Breast epithelium (tissue), 3 donors: ENCODE measurements at regions not wholly inside any gene's neighbourhood (a gene's known extent, or its start where the extent isn't known, plus 50 kb on each side); places are given as distances from the start of the nearest gene placed in this dataset.

ENCODE experiments used
- POLR2A ChIP-seq: fragments of 450-650 bp; IDR thresholded peaks from one replicate; pipeline ENCODE4 v1.6.1; 2016; ENCODE audit warnings: antibody characterized with exemption, mild to moderate bottlenecking, moderate library complexity
- POLR2AphosphoS5 ChIP-seq, 3 donors: sonication (generic); formaldehyde crosslinking; IDR thresholded peaks; one replicate each; pipeline ENCODE4 v1.6.1; 2017; ENCODE audit warnings: antibody characterized with exemption in 3 of 3
- TF ChIP-seq, protein P1 (sequence below), 3 donors: fragments of 450-650 bp; IDR thresholded peaks; one replicate each; pipeline ENCODE4 v1.5.1; 2016 to 2017; ENCODE audit warnings: antibody characterized with exemption in 3 of 3, mild to moderate bottlenecking in 3 of 3, moderate library complexity in 3 of 3

DNA sequence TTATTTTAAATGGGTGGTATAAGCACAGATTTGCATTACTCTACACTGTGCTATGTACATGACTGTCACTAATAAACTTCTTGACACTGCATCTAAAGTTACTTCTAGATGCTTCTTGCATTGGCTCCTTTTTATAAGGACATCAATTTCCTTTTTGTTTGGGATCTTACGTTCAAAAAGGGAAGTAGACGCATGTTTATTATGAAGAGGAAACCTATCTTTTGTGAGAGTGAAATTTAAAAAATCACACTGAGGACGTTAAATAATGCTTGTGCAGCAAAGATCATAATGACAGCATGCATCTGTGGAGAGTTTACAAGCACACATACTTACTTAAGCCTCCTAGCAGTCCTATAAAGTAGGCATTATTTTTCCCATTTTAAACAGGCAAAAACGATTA, 479.5 kb downstream of the CD83 start:
- TF ChIP-seq, protein P1, sequence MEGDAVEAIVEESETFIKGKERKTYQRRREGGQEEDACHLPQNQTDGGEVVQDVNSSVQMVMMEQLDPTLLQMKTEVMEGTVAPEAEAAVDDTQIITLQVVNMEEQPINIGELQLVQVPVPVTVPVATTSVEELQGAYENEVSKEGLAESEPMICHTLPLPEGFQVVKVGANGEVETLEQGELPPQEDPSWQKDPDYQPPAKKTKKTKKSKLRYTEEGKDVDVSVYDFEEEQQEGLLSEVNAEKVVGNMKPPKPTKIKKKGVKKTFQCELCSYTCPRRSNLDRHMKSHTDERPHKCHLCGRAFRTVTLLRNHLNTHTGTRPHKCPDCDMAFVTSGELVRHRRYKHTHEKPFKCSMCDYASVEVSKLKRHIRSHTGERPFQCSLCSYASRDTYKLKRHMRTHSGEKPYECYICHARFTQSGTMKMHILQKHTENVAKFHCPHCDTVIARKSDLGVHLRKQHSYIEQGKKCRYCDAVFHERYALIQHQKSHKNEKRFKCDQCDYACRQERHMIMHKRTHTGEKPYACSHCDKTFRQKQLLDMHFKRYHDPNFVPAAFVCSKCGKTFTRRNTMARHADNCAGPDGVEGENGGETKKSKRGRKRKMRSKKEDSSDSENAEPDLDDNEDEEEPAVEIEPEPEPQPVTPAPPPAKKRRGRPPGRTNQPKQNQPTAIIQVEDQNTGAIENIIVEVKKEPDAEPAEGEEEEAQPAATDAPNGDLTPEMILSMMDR (IDR thresholded peaks at IDR 0.05) = no peak
- TF ChIP-seq POLR2AphosphoS5 (IDR thresholded peaks at IDR 0.05) (no peak), POLR2A (no peak)
